ENCODE measurements at regions not wholly inside any gene's neighbourhood (a gene's known extent, or its start where the extent isn't known, plus 50 kb on each side); places are given as distances from the start of the nearest gene placed in this dataset.
"Not testable (repeated sequence)": the region's sequence is repeated elsewhere in the genome, so short reads cannot be mapped to it uniquely, and the experiment has no call there.

- intact Hi-C loops (cut with DNase I): no loop called here
- DNase-seq (no peak), ATAC-seq (no peak)
Measured at GRCh38 chr3:3693593-3693992, 105.6 kb upstream of the LRRN1 start.

- intact Hi-C loops (cut with DNase I): no loop called here
- no peak for ATAC-seq
- no peak for DNase-seq
Measured at GRCh38 chr3:3689601-3690375, 109.4 kb upstream of the LRRN1 start.

- intact Hi-C loops (cut with DNase I): no loop called here
- ATAC-seq (no peak), DNase-seq (no peak)
Measured at GRCh38 chr3:3686907-3687648, 112.2 kb upstream of the LRRN1 start.

GRCh38 chr3:3685721-3686120 is 113.5 kb upstream of the LRRN1 start:
- no peak for DNase-seq
- intact Hi-C loops (cut with DNase I): no loop called here
- ATAC-seq: no peak

GRCh38 chr3:3683261-3683660 is 116.0 kb upstream of the LRRN1 start:
- DNase-seq: no peak
- intact Hi-C loops (cut with DNase I): no loop called here

GRCh38 chr3:3675801-3676200 is 123.4 kb upstream of the LRRN1 start:
- intact Hi-C loops (cut with DNase I): no loop called here
- ATAC-seq (peak in 1 of 2 donors; percentile 53), DNase-seq (no peak)

More at GRCh38 chr3:3683261-3683660, 116.0 kb upstream of the LRRN1 start:
- no peak for ATAC-seq

GRCh38 chr3:3675186-3675585 is 124.0 kb upstream of the LRRN1 start:
- ATAC-seq (no peak), DNase-seq (no peak)
- intact Hi-C loops (cut with DNase I): no loop called here

GRCh38 chr3:3666664-3667063 is 132.6 kb upstream of the LRRN1 start:
- ATAC-seq (no peak), DNase-seq (no peak)
- intact Hi-C loops (cut with DNase I): no loop called here

- intact Hi-C loops (cut with DNase I): no loop called here
- peak in 1 of 2 donors; percentile 53 for ATAC-seq
- DNase-seq: peak; percentile 19
Measured at GRCh38 chr3:3665961-3666640, 133.1 kb upstream of the LRRN1 start.

- DNase-seq: no peak
- ATAC-seq: no peak
- intact Hi-C loops (cut with DNase I): no loop called here
Measured at GRCh38 chr3:3665546-3665945, 133.7 kb upstream of the LRRN1 start.

GRCh38 chr3:3664935-3665334 is 134.3 kb upstream of the LRRN1 start:
- intact Hi-C loops (cut with DNase I): no loop called here
- ATAC-seq (no peak), DNase-seq (no peak)

GRCh38 chr3:3662610-3663009 is 136.6 kb upstream of the LRRN1 start:
- DNase-seq: no peak
- intact Hi-C loops (cut with DNase I): no loop called here
- no peak for ATAC-seq

GRCh38 chr3:3654916-3655315 is 144.3 kb upstream of the LRRN1 start:
- intact Hi-C loops (cut with DNase I): no loop called here
- ATAC-seq: no peak
- DNase-seq: no peak

- no peak for ATAC-seq
- intact Hi-C loops (cut with DNase I): no loop called here
- no peak for DNase-seq
Measured at GRCh38 chr3:3648988-3649679, 150.1 kb upstream of the LRRN1 start.

GRCh38 chr3:3646934-3647333 is 152.3 kb upstream of the LRRN1 start:
- ATAC-seq (no peak), DNase-seq (no peak)
- intact Hi-C loops (cut with DNase I): no loop called here

GRCh38 chr3:3646103-3646844 is 153.0 kb upstream of the LRRN1 start:
- ATAC-seq; intact Hi-C loops (cut with DNase I); DNase-seq: not testable (repeated sequence)

GRCh38 chr3:3641877-3642455 is 157.3 kb upstream of the LRRN1 start:
- intact Hi-C loops (cut with DNase I): no loop called here

GRCh38 chr3:3639078-3639477 is 160.2 kb upstream of the LRRN1 start:
- intact Hi-C loops (cut with DNase I): no loop called here
- DNase-seq (no peak), ATAC-seq (no peak)

More at GRCh38 chr3:3641877-3642455, 157.3 kb upstream of the LRRN1 start:
- no peak for DNase-seq
- no peak for ATAC-seq

GRCh38 chr3:3636815-3637214 is 162.4 kb upstream of the LRRN1 start:
- ATAC-seq (no peak), DNase-seq (no peak)
- intact Hi-C loops (cut with DNase I): no loop called here

Data from left cardiac atrium (tissue), 4 donors.